Bronchial epithelial cell (primary cell): ENCODE measurements at regions not wholly inside any gene's neighbourhood (a gene's known extent, or its start where the extent isn't known, plus 50 kb on each side); places are given as distances from the start of the nearest gene placed in this dataset.

Experiments
- DNase-seq: peaks from one replicate; pipeline ENCODE4 v3.0.0-alpha.2; 2010; ENCODE audit warnings: low read depth
- FAIRE-seq: peaks from 2 replicates; lab custom pipeline; 2011; peaks lifted over from hg19 to GRCh38; lab: Jason Lieb, UNC
- H3K27me3 ChIP-seq: 2 replicates; pipeline ENCODE4 v1.5.1; 2011; ENCODE audit warnings: low read length; ENCODE audit not compliant: control insufficient read depth, insufficient read depth
- H3K36me3 ChIP-seq: 2 replicates; pipeline ENCODE4 v1.5.1; 2011; ENCODE audit warnings: low read length; ENCODE audit not compliant: control insufficient read depth, insufficient read depth
- H3K4me3 ChIP-seq: 2 replicates; pipeline ENCODE4 v1.5.1; 2011; ENCODE audit warnings: mild to moderate bottlenecking, low read depth, low read length, control low read depth
- TF ChIP-seq, protein P1 (sequence below): IDR thresholded peaks from 2 replicates; pipeline ENCODE4 v1.5.1; 2011; ENCODE audit warnings: mild to moderate bottlenecking, moderate library complexity, low read length, control low read depth, inconsistent platforms; ENCODE audit not compliant: insufficient read depth, severe bottlenecking

GRCh38 chr1:119316870-119317416, 51.6 kb upstream of the HAO2 start:
- no peak for DNase-seq
- no peak overlapping the region for H3K4me3 ChIP-seq
- no peaks in the 10 kb centered on the region for H3K36me3 ChIP-seq
- no peak for FAIRE-seq
- TF ChIP-seq, protein P1, sequence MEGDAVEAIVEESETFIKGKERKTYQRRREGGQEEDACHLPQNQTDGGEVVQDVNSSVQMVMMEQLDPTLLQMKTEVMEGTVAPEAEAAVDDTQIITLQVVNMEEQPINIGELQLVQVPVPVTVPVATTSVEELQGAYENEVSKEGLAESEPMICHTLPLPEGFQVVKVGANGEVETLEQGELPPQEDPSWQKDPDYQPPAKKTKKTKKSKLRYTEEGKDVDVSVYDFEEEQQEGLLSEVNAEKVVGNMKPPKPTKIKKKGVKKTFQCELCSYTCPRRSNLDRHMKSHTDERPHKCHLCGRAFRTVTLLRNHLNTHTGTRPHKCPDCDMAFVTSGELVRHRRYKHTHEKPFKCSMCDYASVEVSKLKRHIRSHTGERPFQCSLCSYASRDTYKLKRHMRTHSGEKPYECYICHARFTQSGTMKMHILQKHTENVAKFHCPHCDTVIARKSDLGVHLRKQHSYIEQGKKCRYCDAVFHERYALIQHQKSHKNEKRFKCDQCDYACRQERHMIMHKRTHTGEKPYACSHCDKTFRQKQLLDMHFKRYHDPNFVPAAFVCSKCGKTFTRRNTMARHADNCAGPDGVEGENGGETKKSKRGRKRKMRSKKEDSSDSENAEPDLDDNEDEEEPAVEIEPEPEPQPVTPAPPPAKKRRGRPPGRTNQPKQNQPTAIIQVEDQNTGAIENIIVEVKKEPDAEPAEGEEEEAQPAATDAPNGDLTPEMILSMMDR: no peak
- peaks cover under 1% of the 10 kb centered on the region for H3K27me3 ChIP-seq

- FAIRE-seq (no peak), DNase-seq (peak; percentile 71)
- Histone ChIP-seq H3K36me3 (no peaks in the 10 kb centered on the region), H3K4me3 (no peak overlapping the region), H3K27me3 (no peaks in the 10 kb centered on the region)
- TF ChIP-seq, protein P1: no peak
Observed at GRCh38 chr1:119318466-119319309, 49.9 kb upstream of the HAO2 start.
